Kidney capillary endothelial cell (primary cell): ENCODE measurements at regions not wholly inside any gene's neighbourhood (a gene's known extent, or its start where the extent isn't known, plus 50 kb on each side); places are given as distances from the start of the nearest gene placed in this dataset.

Experiments used
- DNase-seq: peaks from one replicate; pipeline ENCODE4 v3.0.0-alpha.2; 2018; ENCODE audit warnings: low spot score

- DNase-seq = no peak
Measured at GRCh38 chr12:93944911-93945310, 203.5 kb upstream of the PLXNC1 start.

GRCh38 chr12:93946542-93947150, 201.7 kb upstream of the PLXNC1 start:
- no peak for DNase-seq

- DNase-seq = no peak
Measured at GRCh38 chr12:93947486-93947885, 200.9 kb upstream of the PLXNC1 start.

- no peak for DNase-seq
Measured at GRCh38 chr12:93950311-93950710, 198.1 kb upstream of the PLXNC1 start.

GRCh38 chr12:93954166-93955112, 193.9 kb upstream of the PLXNC1 start:
- DNase-seq = no peak

- DNase-seq = no peak
Measured at GRCh38 chr12:93956551-93956950, 191.8 kb upstream of the PLXNC1 start.

- no peak for DNase-seq
Measured at GRCh38 chr12:93957168-93957567, 191.2 kb upstream of the PLXNC1 start.

- DNase-seq = no peak
Measured at GRCh38 chr12:93957870-93958269, 190.5 kb upstream of the PLXNC1 start.

- no peak for DNase-seq
Measured at GRCh38 chr12:93959657-93960056, 188.7 kb upstream of the PLXNC1 start.

- no peak for DNase-seq
Measured at GRCh38 chr12:93960521-93960920, 187.9 kb upstream of the PLXNC1 start.

GRCh38 chr12:93962336-93962735, 186.0 kb upstream of the PLXNC1 start:
- no peak for DNase-seq

- no peak for DNase-seq
Measured at GRCh38 chr12:93964936-93965335, 183.4 kb upstream of the PLXNC1 start.

GRCh38 chr12:93966516-93967133, 181.8 kb upstream of the PLXNC1 start:
- no peak for DNase-seq

GRCh38 chr12:93967454-93967853, 180.9 kb upstream of the PLXNC1 start:
- DNase-seq = no peak

GRCh38 chr12:93968536-93969285, 179.7 kb upstream of the PLXNC1 start:
- no peak for DNase-seq

- no peak for DNase-seq
Measured at GRCh38 chr12:93970900-93971688, 177.3 kb upstream of the PLXNC1 start.

- DNase-seq = no peak
Measured at GRCh38 chr12:93972411-93973208, 175.8 kb upstream of the PLXNC1 start.

GRCh38 chr12:93974252-93974651, 174.1 kb upstream of the PLXNC1 start:
- no peak for DNase-seq

- no peak for DNase-seq
Measured at GRCh38 chr12:93976024-93976423, 172.4 kb upstream of the PLXNC1 start.

GRCh38 chr12:93977081-93977480, 171.3 kb upstream of the PLXNC1 start:
- DNase-seq = no peak

GRCh38 chr12:93978553-93978952, 169.8 kb upstream of the PLXNC1 start:
- DNase-seq = no peak
